HPDE6-E6E7 (cell line): ENCODE measurements at regions not wholly inside any gene's neighbourhood (a gene's known extent, or its start where the extent isn't known, plus 50 kb on each side); places are given as distances from the start of the nearest gene placed in this dataset.

Experiments
- DNase-seq: peaks from one replicate; pipeline ENCODE4 v3.0.0; 2011; ENCODE audit warnings: missing footprints; ENCODE audit errors: extremely low spot score

GRCh38 chr1:5660141-5660935 lies 331.9 kb downstream of the NPHP4 start:
- DNase-seq = no peak

- no peak for DNase-seq
Measured at GRCh38 chr1:5659606-5660005, 332.6 kb downstream of the NPHP4 start.

GRCh38 chr1:5658340-5659316 lies 333.6 kb downstream of the NPHP4 start:
- no peak for DNase-seq

GRCh38 chr1:5651964-5652821 lies 340.0 kb downstream of the NPHP4 start:
- no peak for DNase-seq

GRCh38 chr1:5651473-5651872 lies 340.8 kb downstream of the NPHP4 start:
- DNase-seq = no peak

GRCh38 chr1:5651027-5651410 lies 341.2 kb downstream of the NPHP4 start:
- DNase-seq = no peak

- no peak for DNase-seq
Measured at GRCh38 chr1:5650283-5651026, 341.8 kb downstream of the NPHP4 start.

GRCh38 chr1:5649795-5650194 lies 342.4 kb downstream of the NPHP4 start:
- no peak for DNase-seq

- DNase-seq = no peak
Measured at GRCh38 chr1:5649166-5649551, 343.1 kb downstream of the NPHP4 start.

GRCh38 chr1:5648410-5649165 lies 343.6 kb downstream of the NPHP4 start:
- no peak for DNase-seq

- DNase-seq = no peak
Measured at GRCh38 chr1:5647234-5647633, 345.0 kb downstream of the NPHP4 start.

- DNase-seq = no peak
Measured at GRCh38 chr1:5646486-5647149, 345.6 kb downstream of the NPHP4 start.

GRCh38 chr1:5645929-5646328 lies 346.3 kb downstream of the NPHP4 start:
- DNase-seq = no peak

GRCh38 chr1:5645135-5645399 lies 347.2 kb downstream of the NPHP4 start:
- no peak for DNase-seq

- DNase-seq = no peak
Measured at GRCh38 chr1:5644281-5645134, 347.7 kb downstream of the NPHP4 start.

GRCh38 chr1:5643360-5644107 lies 348.7 kb downstream of the NPHP4 start:
- no peak for DNase-seq

GRCh38 chr1:5640845-5641244 lies 351.4 kb downstream of the NPHP4 start:
- DNase-seq = no peak

GRCh38 chr1:5639106-5639722 lies 353.0 kb downstream of the NPHP4 start:
- DNase-seq = no peak
